AG09309 (cell line): ENCODE measurements at regions not wholly inside any gene's neighbourhood (a gene's known extent, or its start where the extent isn't known, plus 50 kb on each side); places are given as distances from the start of the nearest gene placed in this dataset.

Experiments used
- DNase-seq: peaks from one replicate; pipeline ENCODE4 v3.0.0-alpha.2; 2010; ENCODE audit warnings: low read depth
- H3K4me3 ChIP-seq: 2 replicates; pipeline ENCODE4 v1.5.1; 2011; ENCODE audit warnings: mild to moderate bottlenecking, low read depth, low read length, moderate library complexity; ENCODE audit not compliant: control insufficient read depth
- TF ChIP-seq, protein P1 (sequence below): IDR thresholded peaks from 2 replicates; pipeline ENCODE4 v1.5.1; 2011; ENCODE audit warnings: mild to moderate bottlenecking, low read depth, low read length, inconsistent platforms; ENCODE audit not compliant: insufficient read depth, control insufficient read depth; ENCODE audit errors: missing control alignments

DNA sequence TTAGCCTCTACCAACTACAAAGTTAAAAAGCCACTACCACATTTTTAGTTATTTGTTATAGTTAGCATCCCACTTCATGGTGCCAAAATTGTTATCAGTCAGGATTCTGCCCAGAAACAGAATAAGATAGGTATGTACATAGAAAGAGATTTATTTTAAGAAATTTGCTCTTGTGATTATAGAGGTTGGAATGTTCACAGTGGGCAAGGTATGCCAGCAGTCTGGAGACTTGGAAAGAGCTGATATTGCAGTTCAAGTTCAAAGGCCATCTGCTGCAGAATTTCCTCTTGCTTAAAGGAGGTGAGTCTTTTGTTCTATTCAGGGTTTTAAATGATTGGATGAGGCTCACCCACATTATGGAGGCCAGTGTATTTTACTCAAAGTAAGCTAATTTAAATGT, 143.8 kb upstream of the POU1F1 start:
- TF ChIP-seq, protein P1, sequence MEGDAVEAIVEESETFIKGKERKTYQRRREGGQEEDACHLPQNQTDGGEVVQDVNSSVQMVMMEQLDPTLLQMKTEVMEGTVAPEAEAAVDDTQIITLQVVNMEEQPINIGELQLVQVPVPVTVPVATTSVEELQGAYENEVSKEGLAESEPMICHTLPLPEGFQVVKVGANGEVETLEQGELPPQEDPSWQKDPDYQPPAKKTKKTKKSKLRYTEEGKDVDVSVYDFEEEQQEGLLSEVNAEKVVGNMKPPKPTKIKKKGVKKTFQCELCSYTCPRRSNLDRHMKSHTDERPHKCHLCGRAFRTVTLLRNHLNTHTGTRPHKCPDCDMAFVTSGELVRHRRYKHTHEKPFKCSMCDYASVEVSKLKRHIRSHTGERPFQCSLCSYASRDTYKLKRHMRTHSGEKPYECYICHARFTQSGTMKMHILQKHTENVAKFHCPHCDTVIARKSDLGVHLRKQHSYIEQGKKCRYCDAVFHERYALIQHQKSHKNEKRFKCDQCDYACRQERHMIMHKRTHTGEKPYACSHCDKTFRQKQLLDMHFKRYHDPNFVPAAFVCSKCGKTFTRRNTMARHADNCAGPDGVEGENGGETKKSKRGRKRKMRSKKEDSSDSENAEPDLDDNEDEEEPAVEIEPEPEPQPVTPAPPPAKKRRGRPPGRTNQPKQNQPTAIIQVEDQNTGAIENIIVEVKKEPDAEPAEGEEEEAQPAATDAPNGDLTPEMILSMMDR = no peak
- no peak for DNase-seq
- H3K4me3 ChIP-seq = no peak overlapping the region

DNA sequence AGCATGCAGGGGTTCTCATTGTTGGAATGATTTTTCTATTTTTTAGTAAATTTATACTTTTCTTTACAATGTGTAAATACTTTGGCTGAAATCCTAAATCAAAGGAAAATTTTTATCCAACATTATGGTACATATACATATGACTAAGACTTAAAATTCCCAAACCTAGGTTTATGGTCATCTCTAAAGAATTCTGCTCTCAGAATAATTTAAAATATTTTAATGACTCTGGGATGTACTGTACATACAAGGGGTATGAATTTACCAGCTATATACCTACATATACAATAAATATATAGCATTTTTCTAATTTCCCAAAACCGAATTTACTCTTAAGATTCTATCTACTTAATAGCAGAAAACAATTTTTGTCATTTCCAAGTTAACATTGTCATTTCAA, 137.9 kb upstream of the POU1F1 start:
- no peak for DNase-seq
- TF ChIP-seq, protein P1 = no peak
- no peak overlapping the region for H3K4me3 ChIP-seq

DNA sequence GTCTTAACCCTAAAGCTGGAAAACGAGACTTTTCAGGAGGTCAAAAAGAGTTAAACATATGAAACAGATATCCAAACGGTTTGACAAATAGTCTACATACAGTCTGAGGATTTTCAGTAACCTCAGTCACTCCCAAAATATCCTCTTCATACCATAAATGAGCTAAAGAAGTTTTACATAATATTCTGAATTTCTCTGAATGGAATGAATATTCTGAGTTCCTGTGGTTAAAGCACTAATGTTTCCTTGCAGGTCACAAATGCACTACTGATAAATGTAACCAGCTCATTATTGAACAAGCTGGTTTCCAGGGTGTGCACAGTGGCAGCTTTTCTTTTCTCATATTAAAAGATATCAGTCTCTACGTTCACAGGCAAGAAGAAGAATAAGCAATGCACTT, 137.4 kb upstream of the POU1F1 start:
- TF ChIP-seq, protein P1 = no peak
- DNase-seq = no peak
- H3K4me3 ChIP-seq = no peak overlapping the region

DNA sequence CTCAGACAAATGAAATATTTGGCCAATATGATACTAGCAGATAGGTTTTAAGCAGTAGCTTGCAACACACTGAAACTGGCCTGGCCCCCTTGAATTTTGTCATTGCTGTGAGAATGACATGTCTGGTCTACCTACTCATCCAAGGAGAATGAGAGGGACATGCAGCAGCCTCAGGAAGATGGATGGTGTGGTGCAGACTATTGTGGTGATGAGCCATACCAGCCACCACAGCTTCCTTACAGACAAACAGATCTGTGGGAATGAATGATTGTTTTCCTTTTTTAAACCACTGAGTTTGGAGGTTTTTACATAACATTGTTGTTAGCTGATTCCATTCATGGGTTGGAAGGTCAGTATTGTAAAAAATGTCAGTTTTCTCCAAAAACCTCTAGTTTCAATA, 133.7 kb upstream of the POU1F1 start:
- no peak overlapping the region for H3K4me3 ChIP-seq
- DNase-seq = no peak
- TF ChIP-seq, protein P1 = no peak

DNA sequence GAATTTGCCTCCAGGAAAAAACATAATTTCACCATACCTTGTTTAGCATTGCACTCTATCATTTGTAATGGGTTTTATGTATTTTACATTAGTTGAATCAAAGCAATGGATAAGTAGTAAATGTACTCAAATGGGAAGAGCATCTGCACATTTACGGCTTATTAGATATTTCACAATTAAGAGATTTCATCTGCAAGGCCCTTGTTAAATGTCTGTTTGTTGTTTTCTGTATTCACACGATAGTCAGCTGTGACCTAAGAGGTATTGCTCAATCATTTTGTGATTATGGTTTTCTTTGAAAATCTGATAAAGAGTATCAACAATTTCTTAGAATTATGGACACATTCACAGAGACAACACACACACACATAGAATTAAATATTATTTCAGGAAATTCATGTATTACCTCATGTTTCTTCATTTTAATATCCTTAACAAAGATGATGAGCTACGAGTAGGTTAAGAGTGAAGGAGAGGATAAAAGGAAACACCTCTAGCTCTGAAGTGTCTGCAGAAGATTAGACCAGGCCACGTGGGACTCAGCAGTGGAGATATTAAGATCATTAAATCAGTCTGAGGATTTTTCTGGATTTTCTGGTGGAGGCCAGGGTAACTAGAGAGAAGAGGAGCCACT, 121.9 kb upstream of the POU1F1 start:
- no peak overlapping the region for H3K4me3 ChIP-seq
- TF ChIP-seq, protein P1 = no peak

DNA sequence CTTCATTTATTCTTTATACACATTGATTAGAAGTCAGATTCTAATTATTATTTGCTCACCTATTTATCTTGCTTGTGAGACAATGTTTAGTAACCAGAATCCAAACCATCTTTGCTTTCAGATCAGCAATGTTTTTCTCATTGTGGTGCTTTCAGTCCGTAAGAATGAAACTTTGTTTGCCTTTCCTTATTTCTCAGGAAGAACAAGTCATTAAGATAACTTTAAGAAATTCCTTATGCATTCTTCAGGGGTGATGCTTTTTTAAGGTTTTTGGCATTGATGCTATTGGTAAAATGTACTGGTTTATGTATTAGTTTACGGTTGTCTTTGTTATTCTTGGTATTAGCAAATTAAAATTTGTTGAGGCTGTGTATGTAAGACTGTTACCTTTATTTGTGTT, 120.8 kb upstream of the POU1F1 start:
- H3K4me3 ChIP-seq = no peak overlapping the region

More for the DNA sequence above, 121.9 kb upstream of the POU1F1 start:
- no peak for DNase-seq

More for the DNA sequence above, 120.8 kb upstream of the POU1F1 start:
- DNase-seq = no peak
- TF ChIP-seq, protein P1 = no peak
